Activated naive CD8-positive, alpha-beta T cell treated with anti-CD3 and anti-CD28 coated beads, Interleukin-2, amount 50 U/mL, for 16 hours (primary cell): ENCODE measurements at regions not wholly inside any gene's neighbourhood (a gene's known extent, or its start where the extent isn't known, plus 50 kb on each side); places are given as distances from the start of the nearest gene placed in this dataset.

ENCODE experiments used
- DNase-seq: peaks from one replicate; pipeline ENCODE4 v3.0.0-alpha.2; 2020; ENCODE audit warnings: low read depth, low spot score

- no peak for DNase-seq
Measured at GRCh38 chr15:94677202-94677790, 445.9 kb downstream of the MCTP2 start.

GRCh38 chr15:94682171-94682570 lies 450.8 kb downstream of the MCTP2 start:
- no peak for DNase-seq

DNA sequence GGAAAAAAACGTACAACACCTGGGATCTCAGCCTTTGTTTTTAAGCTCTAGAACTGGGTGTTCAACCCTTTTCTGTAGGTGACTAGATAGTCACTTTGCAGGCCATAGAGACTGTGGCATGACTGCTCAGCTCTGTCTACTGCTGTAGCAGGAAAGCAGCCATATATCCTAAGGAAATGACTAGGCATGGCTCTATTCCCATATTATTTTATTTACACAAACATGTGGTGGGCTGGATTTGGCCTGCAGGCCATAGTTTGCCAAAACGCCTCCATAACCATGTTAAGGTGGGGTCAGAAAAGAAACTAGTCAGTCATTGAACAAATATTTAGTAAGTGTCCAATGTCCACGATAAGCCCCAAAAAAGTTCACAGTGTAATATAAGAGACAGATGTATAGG lies 452.5 kb downstream of the MCTP2 start:
- no peak for DNase-seq

- no peak for DNase-seq
Measured at GRCh38 chr15:94691169-94691568, 459.8 kb downstream of the MCTP2 start.

- no peak for DNase-seq
Measured at GRCh38 chr15:94692710-94693109, 461.3 kb downstream of the MCTP2 start.

DNA sequence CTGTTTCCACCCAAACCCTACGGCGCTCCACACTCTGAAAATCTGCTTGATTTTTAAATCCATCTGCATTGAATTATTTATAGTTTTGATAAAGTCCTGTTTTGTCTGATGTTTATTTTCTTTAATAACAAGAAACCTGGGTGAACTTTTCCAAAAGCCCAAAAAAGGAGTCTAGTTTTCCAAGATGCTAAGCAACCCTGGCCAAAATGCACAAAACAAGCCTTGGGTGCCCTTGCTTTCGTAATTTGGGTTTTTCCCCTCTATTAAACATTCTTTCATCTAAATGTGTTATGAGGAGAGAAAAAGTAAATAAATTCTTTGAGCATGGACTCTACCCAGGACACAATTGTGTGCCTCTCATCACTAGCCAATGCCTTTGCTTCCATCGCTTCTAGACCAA lies 468.9 kb downstream of the MCTP2 start:
- DNase-seq, result no peak

DNA sequence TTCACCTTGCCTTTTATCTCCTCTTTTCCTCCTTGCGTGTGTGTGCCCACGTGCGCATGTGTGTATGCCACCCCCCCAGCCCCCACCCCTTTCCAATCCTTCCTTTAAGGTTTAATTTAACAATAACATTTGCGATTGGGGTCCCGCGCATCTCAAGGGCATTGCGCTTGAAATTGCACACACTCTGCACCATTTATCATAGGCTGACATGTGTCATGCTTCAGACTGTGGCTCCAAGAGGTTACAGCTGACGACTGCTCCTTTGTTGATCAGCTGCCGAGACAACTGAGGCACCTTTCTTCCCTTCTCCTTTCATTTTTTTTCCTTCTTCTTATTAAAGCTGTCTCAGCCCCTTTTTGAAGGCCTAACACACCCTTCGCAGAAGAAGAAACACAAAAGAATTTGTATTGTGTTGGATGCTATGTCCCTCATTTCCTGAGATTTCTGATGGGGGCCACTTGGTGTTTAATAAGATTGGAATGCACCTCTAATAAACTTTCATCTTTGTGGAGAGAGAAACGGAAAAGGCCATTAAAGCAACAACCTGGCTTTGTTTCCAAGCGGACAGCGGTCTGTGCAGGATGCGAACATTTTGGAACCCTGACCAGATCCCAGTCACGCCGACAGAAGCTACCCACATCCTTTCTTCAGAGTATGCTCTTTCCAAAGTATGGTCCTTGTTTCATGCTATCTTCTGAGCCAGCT lies 470.1 kb downstream of the MCTP2 start:
- no peak for DNase-seq

DNA sequence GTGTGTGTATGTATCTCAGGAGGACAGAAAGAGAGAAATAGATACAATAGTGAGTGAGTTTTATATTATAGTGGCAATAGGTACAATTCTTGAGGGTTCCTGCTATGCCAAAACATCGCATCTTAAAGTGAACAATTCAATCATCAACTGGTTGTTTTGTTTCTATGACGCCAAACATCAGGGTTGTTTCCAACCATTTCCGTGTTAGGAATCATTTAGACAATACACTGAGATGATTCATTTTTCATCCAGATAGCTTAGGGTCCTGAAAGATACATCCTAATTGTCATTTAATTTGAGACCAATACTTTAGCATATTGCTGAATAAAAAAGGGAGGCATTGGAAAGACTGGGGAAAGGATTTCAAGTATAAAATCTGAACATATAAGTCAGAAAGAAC lies 472.2 kb downstream of the MCTP2 start:
- no peak for DNase-seq

DNA sequence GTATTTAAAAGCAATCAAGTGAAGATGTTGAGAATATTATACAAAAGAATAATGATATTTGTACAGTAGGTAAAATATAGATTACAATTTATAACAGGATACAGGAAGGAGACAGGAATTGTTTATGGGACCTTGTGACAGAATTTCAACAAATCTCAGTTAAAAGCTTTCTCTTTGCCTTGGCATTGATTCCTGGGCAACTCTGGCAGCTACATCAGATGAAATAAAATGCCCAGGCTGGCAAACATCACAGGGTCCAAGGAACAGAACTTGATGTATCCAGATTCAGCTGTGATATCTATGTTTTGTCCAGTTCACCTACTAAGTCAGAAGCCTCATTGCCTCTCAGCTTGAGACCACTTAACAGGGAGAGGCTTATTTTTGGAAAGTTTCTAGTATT lies 473.1 kb downstream of the MCTP2 start:
- DNase-seq, result no peak

DNA sequence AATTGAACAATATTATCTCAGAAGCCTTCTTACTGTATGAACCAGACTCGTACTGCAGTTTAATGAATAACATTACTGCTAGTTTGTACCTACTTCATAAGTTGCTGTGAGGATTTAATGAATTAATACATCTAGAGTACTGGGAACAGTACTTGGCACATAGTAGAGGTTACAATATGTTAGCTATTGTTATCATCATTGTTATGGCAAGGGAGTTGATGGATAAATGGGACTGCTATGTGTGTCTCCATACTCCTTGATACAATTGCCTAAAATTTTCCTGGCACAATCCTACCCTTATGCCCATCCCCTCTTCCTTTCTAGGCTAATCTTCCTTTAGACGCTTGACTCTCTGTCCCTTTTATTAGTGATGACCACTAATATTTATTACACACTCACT lies 473.6 kb downstream of the MCTP2 start:
- no peak for DNase-seq

- no peak for DNase-seq
Measured at GRCh38 chr15:94709319-94709718, 478.0 kb downstream of the MCTP2 start.

GRCh38 chr15:94722024-94722636 lies 490.8 kb downstream of the MCTP2 start:
- DNase-seq, result no peak

- no peak for DNase-seq
Measured at GRCh38 chr15:94723801-94724200, 492.4 kb downstream of the MCTP2 start.

DNA sequence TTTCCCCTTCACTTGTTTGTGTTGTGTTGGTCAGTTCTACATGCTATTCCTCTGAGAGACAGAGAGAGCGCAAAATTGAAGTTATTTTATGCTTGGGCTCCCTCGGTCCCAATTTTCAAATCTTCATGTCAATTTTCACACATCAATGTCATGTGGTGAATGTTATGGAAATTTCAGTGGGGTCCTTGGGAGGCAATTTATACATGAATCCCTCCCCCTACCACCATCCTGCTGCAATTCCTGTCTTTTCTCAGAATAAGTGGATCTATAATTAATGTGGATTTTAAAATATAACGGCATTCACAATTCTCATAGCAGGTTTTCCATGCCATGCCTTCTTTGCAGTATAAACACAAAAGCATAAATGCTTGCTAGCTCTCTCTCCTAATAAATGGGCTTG lies 499.9 kb downstream of the MCTP2 start:
- no peak for DNase-seq

DNA sequence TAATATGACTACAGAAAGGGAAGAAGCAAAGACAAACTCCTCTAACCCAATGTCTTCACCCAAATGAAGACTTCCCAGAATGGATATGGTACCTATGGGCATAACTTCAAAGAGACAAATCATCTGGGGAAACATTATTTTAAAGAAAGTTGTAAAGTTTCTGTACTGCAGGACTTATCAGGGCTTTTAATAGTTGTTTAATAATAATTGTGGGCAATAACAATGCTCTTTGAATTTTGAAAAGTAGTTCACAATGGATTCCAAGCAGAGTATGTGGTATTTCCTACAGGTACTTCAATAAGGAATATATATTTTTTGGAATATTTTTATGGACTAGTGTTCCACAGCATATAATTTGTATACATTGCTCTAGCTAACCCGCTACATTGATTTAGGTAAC lies 503.1 kb downstream of the MCTP2 start:
- DNase-seq, result no peak

- DNase-seq, result no peak
Measured at GRCh38 chr15:94736236-94736635, 504.9 kb downstream of the MCTP2 start.

GRCh38 chr15:94739639-94740038 lies 508.3 kb downstream of the MCTP2 start:
- DNase-seq, result no peak

- no peak for DNase-seq
Measured at GRCh38 chr15:94740469-94740868, 509.1 kb downstream of the MCTP2 start.

- no peak for DNase-seq
Measured at GRCh38 chr15:94743668-94744067, 512.3 kb downstream of the MCTP2 start.

GRCh38 chr15:94744080-94744793 lies 512.9 kb downstream of the MCTP2 start:
- DNase-seq, result no peak

GRCh38 chr15:94745371-94745770 lies 514.0 kb downstream of the MCTP2 start:
- no peak for DNase-seq

- no peak for DNase-seq
Measured at GRCh38 chr15:94747510-94747909, 516.1 kb downstream of the MCTP2 start.
